ENCODE measurements at regions not wholly inside any gene's neighbourhood (a gene's known extent, or its start where the extent isn't known, plus 50 kb on each side); places are given as distances from the start of the nearest gene placed in this dataset.

DNA sequence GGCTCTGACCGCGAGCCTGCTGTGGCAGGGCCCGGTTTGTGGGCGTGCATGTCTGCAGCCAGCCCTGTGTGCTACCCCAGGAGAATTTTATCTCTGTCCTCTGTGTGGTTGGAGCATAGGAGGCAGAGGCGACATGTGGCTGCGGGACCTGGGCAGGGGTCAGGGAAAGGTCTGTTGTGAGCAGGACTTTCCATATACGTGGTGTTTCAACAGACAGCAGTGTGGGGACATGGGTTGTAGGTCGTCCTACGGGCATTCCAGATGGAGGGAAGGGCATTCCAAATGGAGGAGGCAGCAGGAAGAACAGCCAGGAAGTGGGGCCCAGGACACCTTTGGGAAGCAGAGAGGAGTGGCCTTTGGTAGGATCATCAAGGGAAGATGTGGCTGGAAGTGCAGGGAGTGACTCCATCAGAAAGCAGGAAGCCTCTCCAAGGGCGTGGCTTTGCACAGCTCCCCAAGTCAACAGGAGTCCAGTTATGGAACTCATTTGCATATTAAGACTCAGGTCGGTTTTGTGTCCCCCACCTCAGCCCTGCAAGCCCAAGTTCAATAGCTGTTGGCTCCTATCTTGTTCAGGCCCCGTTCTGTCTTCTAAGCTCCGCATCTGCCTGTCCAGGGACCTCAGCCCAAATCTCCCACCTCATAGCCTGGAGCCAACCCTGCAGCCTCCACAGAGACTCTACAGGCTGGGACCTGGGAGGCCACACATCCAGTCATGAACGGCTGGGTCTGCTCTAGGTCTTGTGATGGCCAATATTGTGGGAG lies 309.1 kb downstream of the MATN1 start:
- Histone ChIP-seq H3K27me3 (no peaks in the 10 kb centered on the region), H3K36me3 (no peaks in the 10 kb centered on the region), H3K27ac (no peak overlapping the region), H3K9me3 (no peaks in the 10 kb centered on the region), H3K4me3 (no peak overlapping the region), H3K4me1 (no peaks in the 10 kb centered on the region)
- TF ChIP-seq, protein P1, sequence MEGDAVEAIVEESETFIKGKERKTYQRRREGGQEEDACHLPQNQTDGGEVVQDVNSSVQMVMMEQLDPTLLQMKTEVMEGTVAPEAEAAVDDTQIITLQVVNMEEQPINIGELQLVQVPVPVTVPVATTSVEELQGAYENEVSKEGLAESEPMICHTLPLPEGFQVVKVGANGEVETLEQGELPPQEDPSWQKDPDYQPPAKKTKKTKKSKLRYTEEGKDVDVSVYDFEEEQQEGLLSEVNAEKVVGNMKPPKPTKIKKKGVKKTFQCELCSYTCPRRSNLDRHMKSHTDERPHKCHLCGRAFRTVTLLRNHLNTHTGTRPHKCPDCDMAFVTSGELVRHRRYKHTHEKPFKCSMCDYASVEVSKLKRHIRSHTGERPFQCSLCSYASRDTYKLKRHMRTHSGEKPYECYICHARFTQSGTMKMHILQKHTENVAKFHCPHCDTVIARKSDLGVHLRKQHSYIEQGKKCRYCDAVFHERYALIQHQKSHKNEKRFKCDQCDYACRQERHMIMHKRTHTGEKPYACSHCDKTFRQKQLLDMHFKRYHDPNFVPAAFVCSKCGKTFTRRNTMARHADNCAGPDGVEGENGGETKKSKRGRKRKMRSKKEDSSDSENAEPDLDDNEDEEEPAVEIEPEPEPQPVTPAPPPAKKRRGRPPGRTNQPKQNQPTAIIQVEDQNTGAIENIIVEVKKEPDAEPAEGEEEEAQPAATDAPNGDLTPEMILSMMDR (IDR thresholded peaks at IDR 0.05): no peak
- peak in 1 of 2 donors; percentile 31 for DNase-seq (ENCODE audit: low spot score in 2 of 2)
- intact Hi-C loops (cut with DNase I): no loop called here

DNA sequence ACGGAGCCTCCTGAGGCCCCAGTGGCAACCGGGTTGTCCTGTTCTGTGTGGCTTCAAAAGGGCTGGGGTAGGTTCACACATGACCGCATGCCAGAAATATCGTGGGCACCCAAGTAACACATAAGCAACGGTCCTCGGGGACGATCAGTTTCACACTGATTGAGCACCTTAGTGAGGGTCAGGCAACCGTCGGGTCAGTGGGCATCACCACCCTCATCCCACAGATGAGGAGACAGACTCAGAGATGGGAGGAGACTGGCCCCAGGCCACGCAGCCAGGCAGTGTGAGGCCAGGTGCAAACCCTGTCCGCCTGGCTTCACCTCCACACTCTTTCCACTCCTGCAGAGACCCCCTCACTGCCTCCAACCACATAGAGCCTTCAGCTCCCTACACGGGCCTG lies 309.8 kb downstream of the MATN1 start:
- no peak overlapping the region for H3K27ac ChIP-seq
- intact Hi-C loops (cut with DNase I): no loop called here
- TF ChIP-seq, protein P1 (IDR thresholded peaks at IDR 0.05): no peak
- no peaks in the 10 kb centered on the region for H3K27me3 ChIP-seq
- DNase-seq (ENCODE audit: low spot score in 2 of 2): peak in 1 of 2 donors; percentile 41
- H3K36me3 ChIP-seq: no peaks in the 10 kb centered on the region
- no peaks in the 10 kb centered on the region for H3K9me3 ChIP-seq
- no peak overlapping the region for H3K4me3 ChIP-seq
- no peaks in the 10 kb centered on the region for H3K4me1 ChIP-seq

DNA sequence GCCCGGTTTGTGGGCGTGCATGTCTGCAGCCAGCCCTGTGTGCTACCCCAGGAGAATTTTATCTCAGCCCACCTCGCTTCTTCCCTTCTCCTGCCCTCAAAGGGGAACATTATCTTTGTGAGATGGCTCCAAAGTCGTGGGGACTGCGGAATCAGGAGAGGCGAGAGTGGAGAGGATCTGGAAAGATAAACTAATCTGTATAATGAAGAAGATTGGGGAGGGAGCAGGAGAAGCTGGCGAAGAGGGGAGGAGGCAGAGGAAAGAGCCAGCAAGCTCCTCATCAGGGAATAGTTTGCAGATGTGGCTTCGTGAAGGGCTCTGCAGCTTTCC lies 310.3 kb downstream of the MATN1 start:
- DNase-seq (ENCODE audit: low spot score in 2 of 2): peak in 1 of 2 donors; percentile 30
- H3K36me3 ChIP-seq: no peaks in the 10 kb centered on the region
- intact Hi-C loops (cut with DNase I): no loop called here
- H3K4me1 ChIP-seq: no peaks in the 10 kb centered on the region
- TF ChIP-seq, protein P1 (IDR thresholded peaks at IDR 0.05): no peak
- H3K9me3 ChIP-seq: no peaks in the 10 kb centered on the region
- H3K4me3 ChIP-seq: no peak overlapping the region
- H3K27me3 ChIP-seq: no peaks in the 10 kb centered on the region
- H3K27ac ChIP-seq: no peak overlapping the region

DNA sequence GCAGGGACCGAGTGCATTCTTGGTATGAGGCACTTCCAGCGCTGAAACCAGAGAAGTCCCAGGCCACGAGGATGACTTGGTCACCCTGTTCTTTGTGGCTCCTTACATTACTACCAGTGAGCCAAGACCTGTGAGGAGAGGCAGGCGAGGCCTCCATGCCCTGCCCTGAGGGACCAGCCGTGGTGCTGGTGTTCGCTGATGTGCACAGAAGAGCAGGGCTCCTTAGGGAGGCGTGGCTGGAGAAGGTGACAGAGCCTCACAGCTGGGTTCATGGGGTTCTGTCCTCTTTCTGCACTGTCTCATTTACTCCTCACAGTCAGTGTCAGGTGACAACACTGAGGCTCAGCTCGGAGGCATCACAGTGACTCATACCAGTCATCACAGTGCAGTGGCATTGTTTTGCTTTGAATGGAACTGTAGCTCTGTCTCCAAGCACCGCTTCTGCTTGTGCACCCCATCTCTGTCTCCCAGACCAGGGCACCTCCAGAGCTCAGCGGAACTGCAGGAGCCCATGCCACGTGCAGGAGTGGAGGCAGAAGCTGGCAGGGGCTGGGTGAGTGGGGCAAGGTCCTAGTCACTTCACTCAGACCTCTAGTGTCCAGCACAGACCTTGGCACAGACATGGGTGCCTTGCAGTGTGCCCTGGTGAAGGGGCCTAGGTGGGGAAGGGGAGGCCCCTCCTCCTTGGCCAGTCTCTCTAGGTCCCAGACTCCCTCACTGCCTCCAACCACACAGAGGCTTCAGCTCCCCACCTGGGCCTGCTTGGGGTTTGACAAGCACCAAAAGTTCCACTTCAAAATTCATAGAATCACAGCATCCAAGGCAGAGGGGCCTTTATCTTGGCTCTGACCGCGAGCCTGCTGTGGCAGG lies 310.9 kb downstream of the MATN1 start:
- no peaks in the 10 kb centered on the region for H3K27me3 ChIP-seq
- no peak overlapping the region for H3K27ac ChIP-seq
- H3K36me3 ChIP-seq: no peaks in the 10 kb centered on the region
- H3K9me3 ChIP-seq: no peaks in the 10 kb centered on the region
- H3K4me3 ChIP-seq: no peak overlapping the region
- DNase-seq (ENCODE audit: low spot score in 2 of 2): peak in 1 of 2 donors; percentile 39
- intact Hi-C loops (cut with DNase I): no loop called here
- TF ChIP-seq, protein P1 (IDR thresholded peaks at IDR 0.05): no peak
- no peaks in the 10 kb centered on the region for H3K4me1 ChIP-seq

DNA sequence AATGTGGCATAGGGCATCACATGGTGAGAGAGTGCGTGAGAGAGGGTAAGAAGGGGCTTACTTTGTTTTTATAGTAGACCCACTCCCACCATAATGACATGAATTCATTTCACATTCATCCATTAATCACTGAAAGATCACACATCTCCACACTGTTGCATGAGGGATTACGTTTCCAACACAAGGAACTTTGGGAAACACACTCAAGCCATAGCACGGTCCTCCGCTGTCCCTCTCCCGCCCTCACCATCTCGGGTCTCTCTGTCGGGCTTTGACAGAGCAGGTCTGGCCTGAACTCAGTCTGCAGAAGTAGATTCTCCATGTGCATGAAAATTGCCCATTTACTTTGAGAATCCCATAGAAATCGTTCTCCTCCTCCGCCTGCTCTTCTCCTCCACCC lies 312.2 kb downstream of the MATN1 start:
- intact Hi-C loops (cut with DNase I): no loop called here
- Histone ChIP-seq H3K27ac (no peak overlapping the region), H3K36me3 (no peaks in the 10 kb centered on the region), H3K27me3 (no peaks in the 10 kb centered on the region), H3K9me3 (no peaks in the 10 kb centered on the region), H3K4me1 (no peaks in the 10 kb centered on the region), H3K4me3 (no peak overlapping the region)
- DNase-seq (ENCODE audit: low spot score in 2 of 2): peak in 1 of 2 donors; percentile 33
- TF ChIP-seq, protein P1 (IDR thresholded peaks at IDR 0.05): no peak
